C4-2B (cell line): ENCODE measurements at regions not wholly inside any gene's neighbourhood (a gene's known extent, or its start where the extent isn't known, plus 50 kb on each side); places are given as distances from the start of the nearest gene placed in this dataset.

Source experiments
- H3K27ac ChIP-seq: fragments of 450-650 bp; 2 replicates; pipeline ENCODE4 v1.5.1; 2017
- ZFX ChIP-seq: fragments of 450-650 bp; IDR thresholded peaks from 2 replicates; pipeline ENCODE4 v1.6.1; 2017
- TF ChIP-seq, protein P1 (sequence below): fragments of 450-650 bp; conservative IDR thresholded peaks from 2 replicates; pipeline ENCODE4 v1.5.1; 2017; ENCODE audit warnings: mild to moderate bottlenecking

DNA sequence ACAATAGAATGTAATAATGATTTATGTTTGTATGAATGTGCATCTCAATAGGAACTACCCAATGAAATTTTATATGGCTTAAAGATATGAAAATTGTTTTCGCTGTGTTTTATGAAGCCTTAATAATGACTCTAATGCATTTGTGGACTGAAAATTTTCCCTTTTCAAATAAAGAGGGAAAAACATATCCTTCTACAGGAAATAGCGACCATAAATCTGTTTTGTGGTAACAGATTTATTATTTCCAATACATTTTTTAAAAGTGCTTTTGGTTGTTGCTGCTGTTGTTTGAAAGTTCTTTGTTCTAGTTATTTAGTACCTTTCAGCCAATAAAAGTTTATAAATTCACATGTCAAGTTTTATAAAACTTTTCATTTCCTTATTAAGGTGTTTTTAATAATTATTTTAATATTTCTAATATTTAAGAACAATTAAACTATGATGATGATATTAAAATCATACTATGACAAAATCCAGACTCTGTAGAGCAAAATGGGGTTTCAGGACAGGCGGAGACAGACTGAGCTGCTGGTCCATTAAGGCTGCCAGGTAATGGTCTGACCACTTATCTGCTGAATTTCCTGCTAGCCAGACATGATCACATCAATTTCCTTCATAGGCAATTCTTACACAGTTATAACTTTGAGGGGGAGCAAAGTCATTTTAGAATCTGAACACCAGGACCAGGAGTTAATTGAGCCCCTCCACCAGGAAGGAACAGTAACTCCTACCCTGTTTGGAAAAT is 65.7 kb upstream of the NEUROD1 start:
- TF ChIP-seq, protein P1, sequence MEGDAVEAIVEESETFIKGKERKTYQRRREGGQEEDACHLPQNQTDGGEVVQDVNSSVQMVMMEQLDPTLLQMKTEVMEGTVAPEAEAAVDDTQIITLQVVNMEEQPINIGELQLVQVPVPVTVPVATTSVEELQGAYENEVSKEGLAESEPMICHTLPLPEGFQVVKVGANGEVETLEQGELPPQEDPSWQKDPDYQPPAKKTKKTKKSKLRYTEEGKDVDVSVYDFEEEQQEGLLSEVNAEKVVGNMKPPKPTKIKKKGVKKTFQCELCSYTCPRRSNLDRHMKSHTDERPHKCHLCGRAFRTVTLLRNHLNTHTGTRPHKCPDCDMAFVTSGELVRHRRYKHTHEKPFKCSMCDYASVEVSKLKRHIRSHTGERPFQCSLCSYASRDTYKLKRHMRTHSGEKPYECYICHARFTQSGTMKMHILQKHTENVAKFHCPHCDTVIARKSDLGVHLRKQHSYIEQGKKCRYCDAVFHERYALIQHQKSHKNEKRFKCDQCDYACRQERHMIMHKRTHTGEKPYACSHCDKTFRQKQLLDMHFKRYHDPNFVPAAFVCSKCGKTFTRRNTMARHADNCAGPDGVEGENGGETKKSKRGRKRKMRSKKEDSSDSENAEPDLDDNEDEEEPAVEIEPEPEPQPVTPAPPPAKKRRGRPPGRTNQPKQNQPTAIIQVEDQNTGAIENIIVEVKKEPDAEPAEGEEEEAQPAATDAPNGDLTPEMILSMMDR = no peak
- no peak for TF ChIP-seq ZFX
- no peak overlapping the region for H3K27ac ChIP-seq

DNA sequence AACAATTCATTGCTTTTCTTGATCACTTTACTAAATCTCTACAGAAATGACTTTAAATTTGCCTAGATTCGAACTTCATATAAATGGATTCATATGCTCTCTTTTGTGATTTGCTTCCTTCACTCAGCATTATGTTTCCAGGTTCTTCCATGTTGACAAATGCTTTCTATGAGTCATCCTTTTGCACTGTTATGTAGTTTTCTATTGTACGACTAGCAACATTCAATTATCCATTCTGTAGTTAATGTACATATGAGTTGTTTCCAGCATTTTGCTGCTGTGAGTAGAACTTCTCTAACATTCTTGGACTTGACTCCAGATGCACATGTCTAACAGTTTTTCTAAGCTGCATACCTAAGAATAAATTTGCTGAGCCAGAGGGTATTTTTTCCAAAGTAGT is 66.5 kb upstream of the NEUROD1 start:
- TF ChIP-seq, protein P1 = no peak
- no peak for TF ChIP-seq ZFX
- H3K27ac ChIP-seq = no peak overlapping the region

DNA sequence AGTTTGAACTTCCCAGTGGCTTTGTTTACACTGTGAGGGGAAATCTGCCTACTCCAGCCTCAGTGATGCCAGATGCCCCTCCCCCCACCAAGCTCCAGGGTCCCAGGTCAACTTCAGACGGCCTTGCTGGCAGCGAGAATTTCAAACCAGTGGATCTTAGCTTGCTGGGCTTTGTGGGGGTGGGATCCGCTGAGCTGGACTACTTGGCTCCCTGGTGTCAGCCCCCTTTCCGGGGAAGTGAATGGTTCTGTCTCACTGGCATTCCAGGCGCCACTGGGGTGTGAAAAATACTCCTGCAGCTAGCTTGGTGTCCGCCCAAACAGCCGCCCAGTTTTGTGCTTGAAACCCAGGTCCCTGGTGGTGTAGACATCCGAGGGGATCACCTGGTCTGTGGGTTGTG is 70.0 kb upstream of the NEUROD1 start:
- H3K27ac ChIP-seq = no peak overlapping the region
- TF ChIP-seq, protein P1 = no peak
- no peak for TF ChIP-seq ZFX

DNA sequence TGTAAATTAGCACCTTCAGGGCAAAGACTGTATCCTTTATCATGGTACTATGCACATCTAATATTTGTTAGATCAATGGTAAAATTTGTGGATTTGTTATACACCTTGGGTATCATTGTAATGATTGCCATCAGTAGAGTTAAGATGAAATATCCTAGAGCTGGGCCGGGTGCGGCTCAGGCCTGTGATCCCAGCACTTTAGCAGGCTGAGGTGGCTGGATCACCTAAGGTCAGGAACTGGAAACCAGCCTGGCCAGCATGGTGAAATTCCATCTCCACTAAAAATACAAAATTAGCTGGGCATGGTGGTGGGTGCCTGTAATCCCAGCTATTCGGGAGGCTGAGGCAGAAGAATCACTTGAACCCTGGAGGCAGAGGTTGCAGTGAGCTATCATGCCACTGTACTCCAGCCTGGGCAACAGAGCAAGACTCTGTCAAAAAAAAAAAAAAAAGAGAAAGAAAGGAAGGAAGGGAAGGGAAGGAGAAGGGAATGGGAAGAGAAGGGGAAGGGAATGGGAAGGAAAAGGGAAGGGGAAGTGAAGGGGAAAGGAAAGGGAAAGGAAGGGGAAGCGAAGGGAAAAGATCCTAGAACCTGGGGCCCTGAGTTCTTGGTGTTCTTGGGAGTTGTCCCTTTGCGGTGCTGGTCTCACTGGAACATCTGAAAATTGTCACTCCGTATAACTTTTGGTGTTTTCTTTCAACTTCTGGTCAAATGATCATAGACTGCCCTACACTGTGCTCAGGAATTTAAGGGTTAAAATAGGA is 71.1 kb upstream of the NEUROD1 start:
- H3K27ac ChIP-seq = no peak overlapping the region
- no peak for TF ChIP-seq ZFX
- TF ChIP-seq, protein P1 = no peak

DNA sequence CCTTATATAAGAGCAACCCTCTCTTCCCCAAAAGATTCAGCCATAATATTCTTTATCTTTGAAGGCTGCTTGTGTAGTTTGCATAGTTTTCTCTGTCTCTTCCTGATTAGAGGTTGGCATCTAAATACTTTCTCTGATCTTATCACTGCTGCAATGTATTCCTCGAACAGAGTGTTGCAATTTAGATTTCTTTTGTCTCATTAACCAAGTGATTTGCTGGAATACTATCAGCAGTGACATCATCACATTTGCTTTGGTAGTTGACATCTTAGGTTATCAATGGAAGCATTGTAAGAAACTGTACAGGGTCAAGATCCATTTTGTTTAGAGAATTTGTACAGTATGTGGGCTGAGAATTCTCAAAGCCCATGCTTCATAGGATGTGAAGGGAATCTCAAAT is 72.0 kb upstream of the NEUROD1 start:
- no peak overlapping the region for H3K27ac ChIP-seq
- TF ChIP-seq, protein P1 = no peak
- TF ChIP-seq ZFX = no peak

DNA sequence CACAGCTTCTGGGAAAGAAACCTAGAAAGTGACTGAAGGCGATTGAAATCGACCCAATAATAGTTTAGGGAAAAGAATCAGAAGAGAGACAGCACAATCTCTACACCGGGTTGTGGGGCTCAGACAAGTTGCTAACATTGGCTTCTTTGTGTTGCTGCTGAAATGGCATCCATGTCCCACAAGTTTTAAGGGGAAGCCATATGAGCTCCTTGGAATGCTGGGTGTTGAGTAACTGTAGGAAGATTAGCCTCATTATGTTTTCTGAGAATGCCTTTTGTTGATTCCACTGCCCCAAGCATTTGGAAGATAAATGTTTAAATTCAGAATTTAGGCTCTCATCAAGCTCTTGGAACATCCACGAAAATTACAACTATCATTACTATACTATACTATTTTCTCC is 73.4 kb upstream of the NEUROD1 start:
- H3K27ac ChIP-seq = no peak overlapping the region
- no peak for TF ChIP-seq ZFX
- TF ChIP-seq, protein P1 = no peak

DNA sequence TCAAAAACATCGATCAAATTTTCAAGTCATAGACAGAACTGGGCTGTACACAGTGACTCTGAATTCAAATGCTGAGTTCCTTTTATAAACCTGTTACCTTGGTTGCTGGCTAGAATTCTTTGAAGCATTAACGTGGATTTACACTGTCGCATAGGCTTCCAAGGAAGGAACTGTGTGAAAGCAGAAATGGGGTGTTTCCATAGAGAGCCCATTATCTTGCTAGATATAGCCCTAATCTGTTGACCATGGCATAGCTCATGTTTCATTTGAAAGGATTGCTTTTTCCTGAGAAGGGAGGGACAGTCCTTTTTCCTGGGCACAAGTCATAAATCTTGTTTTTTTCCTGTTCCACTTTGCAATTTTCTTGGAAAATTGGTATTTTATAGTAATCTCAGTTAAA is 73.8 kb upstream of the NEUROD1 start:
- TF ChIP-seq, protein P1 = no peak
- TF ChIP-seq ZFX = no peak
- H3K27ac ChIP-seq = no peak overlapping the region
